ENCODE measurements at regions not wholly inside any gene's neighbourhood (a gene's known extent, or its start where the extent isn't known, plus 50 kb on each side); places are given as distances from the start of the nearest gene placed in this dataset.
A peak's percentile ranks its signal among the peaks of the same experiment; 100 is the strongest.

DNA sequence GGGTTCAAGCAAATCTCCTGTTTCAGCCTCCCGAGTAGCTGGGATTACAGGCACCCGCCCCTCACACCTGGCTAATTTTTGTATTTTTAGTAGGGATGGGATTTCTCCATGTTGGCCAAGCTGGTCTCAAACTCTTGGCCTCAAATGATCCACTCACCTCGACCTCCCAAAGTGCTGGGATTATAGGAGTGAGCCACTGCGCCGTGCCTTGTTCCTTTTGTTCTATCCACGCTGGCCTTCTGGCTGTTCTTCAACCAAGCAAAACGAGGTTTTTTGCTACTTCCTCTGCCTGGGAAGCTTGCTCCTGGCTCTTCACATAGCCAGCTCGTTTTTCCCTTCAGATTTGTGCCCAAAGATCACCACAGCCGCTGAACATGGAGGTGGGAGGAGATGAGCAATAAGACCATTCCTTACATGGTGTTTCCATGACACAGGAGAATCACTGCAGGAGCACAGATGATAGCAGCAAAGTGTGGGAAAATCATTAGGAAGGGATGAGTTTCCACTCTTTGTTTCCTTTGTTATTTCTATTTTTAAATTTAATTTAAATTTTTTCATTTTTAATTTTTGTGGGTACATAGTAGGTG lies 201.0 kb upstream of the ZNF217 start:
- peak overlapping the region; percentile 81 for H3K27ac ChIP-seq (ENCODE audit: low read depth, low read length)
- no peaks in the 10 kb centered on the region for H4K20me1 ChIP-seq (ENCODE audit: insufficient read depth, low read length)
- no peaks in the 10 kb centered on the region for H3K36me3 ChIP-seq (ENCODE audit: insufficient read depth, low read length)
- no peak overlapping the region for H3K4me3 ChIP-seq (ENCODE audit: insufficient read depth, low read length)
- peak overlapping the region; percentile 60 for H2AFZ ChIP-seq (ENCODE audit: low read length)
- TF ChIP-seq, protein P1, sequence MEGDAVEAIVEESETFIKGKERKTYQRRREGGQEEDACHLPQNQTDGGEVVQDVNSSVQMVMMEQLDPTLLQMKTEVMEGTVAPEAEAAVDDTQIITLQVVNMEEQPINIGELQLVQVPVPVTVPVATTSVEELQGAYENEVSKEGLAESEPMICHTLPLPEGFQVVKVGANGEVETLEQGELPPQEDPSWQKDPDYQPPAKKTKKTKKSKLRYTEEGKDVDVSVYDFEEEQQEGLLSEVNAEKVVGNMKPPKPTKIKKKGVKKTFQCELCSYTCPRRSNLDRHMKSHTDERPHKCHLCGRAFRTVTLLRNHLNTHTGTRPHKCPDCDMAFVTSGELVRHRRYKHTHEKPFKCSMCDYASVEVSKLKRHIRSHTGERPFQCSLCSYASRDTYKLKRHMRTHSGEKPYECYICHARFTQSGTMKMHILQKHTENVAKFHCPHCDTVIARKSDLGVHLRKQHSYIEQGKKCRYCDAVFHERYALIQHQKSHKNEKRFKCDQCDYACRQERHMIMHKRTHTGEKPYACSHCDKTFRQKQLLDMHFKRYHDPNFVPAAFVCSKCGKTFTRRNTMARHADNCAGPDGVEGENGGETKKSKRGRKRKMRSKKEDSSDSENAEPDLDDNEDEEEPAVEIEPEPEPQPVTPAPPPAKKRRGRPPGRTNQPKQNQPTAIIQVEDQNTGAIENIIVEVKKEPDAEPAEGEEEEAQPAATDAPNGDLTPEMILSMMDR (IDR thresholded peaks at IDR 0.05; ENCODE audit: extremely low read depth, low read depth, low read length) = no peak
- no peaks in the 10 kb centered on the region for H3K9me3 ChIP-seq (ENCODE audit: low read depth, low read length)
- H3K4me1 ChIP-seq (ENCODE audit: insufficient read depth, low read length) = peaks cover 26% of the 10 kb centered on the region
- no peaks in the 10 kb centered on the region for H3K79me2 ChIP-seq (ENCODE audit: insufficient read depth, low read length)
- H3K27me3 ChIP-seq (ENCODE audit: insufficient read depth, low read length) = no peaks in the 10 kb centered on the region
- H3K4me2 ChIP-seq (ENCODE audit: insufficient read depth, low read length) = no peak overlapping the region
- DNase-seq (ENCODE audit: insufficient read length, low spot score, missing footprints) = peak; percentile 83

DNA sequence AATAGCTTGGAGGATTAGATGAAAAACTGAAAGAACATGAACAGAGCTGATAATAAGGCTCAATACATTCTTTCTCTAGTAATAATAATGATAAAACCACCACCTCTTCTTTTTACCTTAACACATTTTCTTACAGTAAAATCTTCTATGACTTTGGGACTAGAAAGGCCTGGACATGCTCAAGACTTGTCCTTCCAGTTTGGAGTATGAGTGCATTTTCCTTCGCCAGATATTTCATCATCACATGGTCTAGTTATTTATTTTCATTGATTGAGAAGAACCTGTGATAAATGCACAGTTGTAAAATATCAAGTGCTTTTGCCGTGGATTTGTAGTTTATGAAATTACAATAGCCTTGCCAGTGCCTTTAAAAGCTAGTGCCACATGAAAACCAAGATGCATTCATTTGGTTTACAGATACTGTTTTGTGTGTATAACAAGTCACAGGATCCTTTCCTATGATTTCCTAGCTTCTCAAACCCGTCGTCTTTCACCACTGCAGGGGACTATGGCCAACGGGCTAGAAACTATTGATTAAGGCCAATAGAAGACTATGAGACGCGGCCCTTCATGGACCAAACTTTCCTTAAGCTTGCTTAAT lies 200.2 kb upstream of the ZNF217 start:
- no peaks in the 10 kb centered on the region for H3K79me2 ChIP-seq (ENCODE audit: insufficient read depth, low read length)
- H3K27me3 ChIP-seq (ENCODE audit: insufficient read depth, low read length) = no peaks in the 10 kb centered on the region
- peaks cover 27% of the 10 kb centered on the region for H3K4me1 ChIP-seq (ENCODE audit: insufficient read depth, low read length)
- no peaks in the 10 kb centered on the region for H3K9me3 ChIP-seq (ENCODE audit: low read depth, low read length)
- no peak overlapping the region for H2AFZ ChIP-seq (ENCODE audit: low read length)
- H3K27ac ChIP-seq (ENCODE audit: low read depth, low read length) = peak overlapping the region; percentile 81
- TF ChIP-seq, protein P1 (IDR thresholded peaks at IDR 0.05; ENCODE audit: extremely low read depth, low read depth, low read length) = no peak
- DNase-seq (ENCODE audit: insufficient read length, low spot score, missing footprints) = peak; percentile 69
- H3K4me3 ChIP-seq (ENCODE audit: insufficient read depth, low read length) = no peak overlapping the region
- H3K36me3 ChIP-seq (ENCODE audit: insufficient read depth, low read length) = no peaks in the 10 kb centered on the region
- H4K20me1 ChIP-seq (ENCODE audit: insufficient read depth, low read length) = no peaks in the 10 kb centered on the region
- no peak overlapping the region for H3K4me2 ChIP-seq (ENCODE audit: insufficient read depth, low read length)

DNA sequence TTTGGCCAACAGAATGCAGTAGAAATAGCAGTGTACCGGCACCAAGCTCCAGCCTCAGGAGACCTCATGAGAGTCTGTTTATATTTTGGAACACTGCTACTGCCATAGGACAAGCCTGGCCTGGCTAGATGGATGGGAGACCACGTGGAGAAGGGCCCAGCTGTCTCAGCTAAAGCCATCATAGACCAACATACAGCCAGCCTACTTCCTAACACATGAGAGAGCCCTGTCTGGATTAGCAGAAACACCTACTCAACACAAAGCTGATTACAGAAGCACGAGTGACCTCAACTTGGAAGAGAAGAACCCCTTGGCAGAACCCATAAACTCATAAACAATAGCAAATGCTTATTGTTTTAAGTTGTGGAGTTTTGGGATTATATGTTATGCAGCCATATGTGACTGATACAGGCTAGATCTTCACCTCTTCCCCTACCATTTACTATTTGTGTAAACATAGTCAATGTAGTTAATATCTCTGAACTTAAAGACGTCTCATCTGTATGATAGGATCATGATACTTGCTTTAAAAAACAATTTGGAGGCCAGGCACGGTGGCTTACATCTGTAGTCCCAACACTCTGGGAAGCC lies 199.4 kb upstream of the ZNF217 start:
- Histone ChIP-seq H2AFZ (ENCODE audit: low read length) (peak overlapping the region; percentile 28), H3K79me2 (ENCODE audit: insufficient read depth, low read length) (no peaks in the 10 kb centered on the region), H3K4me2 (ENCODE audit: insufficient read depth, low read length) (no peak overlapping the region), H3K4me1 (ENCODE audit: insufficient read depth, low read length) (peaks cover 27% of the 10 kb centered on the region), H3K9me3 (ENCODE audit: low read depth, low read length) (no peaks in the 10 kb centered on the region), H4K20me1 (ENCODE audit: insufficient read depth, low read length) (no peaks in the 10 kb centered on the region), H3K27me3 (ENCODE audit: insufficient read depth, low read length) (no peaks in the 10 kb centered on the region), H3K4me3 (ENCODE audit: insufficient read depth, low read length) (no peak overlapping the region), H3K27ac (ENCODE audit: low read depth, low read length) (no peak overlapping the region), H3K36me3 (ENCODE audit: insufficient read depth, low read length) (no peaks in the 10 kb centered on the region)
- no peak for DNase-seq (ENCODE audit: insufficient read length, low spot score, missing footprints)
- TF ChIP-seq, protein P1 (IDR thresholded peaks at IDR 0.05; ENCODE audit: extremely low read depth, low read depth, low read length) = no peak

DNA sequence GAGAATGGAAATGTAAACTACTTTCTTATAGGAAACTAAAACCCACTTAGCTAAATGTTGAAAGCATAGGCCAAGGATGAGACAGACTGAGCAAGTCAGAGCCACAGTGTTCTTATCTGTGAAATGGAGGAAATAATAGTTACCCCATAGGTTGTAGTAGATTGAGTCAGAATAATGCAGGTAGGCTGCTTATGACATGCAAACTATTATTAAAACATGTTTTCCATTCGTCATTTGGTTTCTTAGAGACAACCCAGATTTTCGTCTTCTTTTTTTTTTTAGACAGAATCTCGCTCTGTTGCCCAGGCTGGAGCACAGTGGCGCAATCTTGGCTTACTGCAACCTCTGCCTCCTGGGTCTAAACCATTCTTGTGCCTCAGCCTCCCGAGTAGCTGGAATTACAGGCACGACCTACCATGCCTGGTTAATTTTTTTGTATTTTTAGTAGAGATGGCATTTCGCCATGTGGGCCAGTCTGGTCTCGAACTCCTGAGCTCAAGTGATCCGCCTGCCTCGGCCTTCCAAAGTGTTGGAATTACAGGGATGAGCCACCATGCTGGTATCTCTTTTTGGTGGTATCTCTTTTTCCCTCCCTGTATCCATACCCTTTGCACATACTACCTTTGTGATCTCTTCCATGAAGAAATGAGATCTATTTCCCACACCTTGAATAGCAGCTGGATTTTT lies 196.5 kb upstream of the ZNF217 start:
- Histone ChIP-seq H3K79me2 (ENCODE audit: insufficient read depth, low read length) (no peaks in the 10 kb centered on the region), H3K4me3 (ENCODE audit: insufficient read depth, low read length) (no peak overlapping the region), H3K9me3 (ENCODE audit: low read depth, low read length) (no peaks in the 10 kb centered on the region), H4K20me1 (ENCODE audit: insufficient read depth, low read length) (no peaks in the 10 kb centered on the region), H3K27ac (ENCODE audit: low read depth, low read length) (peak overlapping the region; percentile 89), H2AFZ (ENCODE audit: low read length) (peak overlapping the region; percentile 38), H3K4me1 (ENCODE audit: insufficient read depth, low read length) (peaks cover 25% of the 10 kb centered on the region), H3K36me3 (ENCODE audit: insufficient read depth, low read length) (no peaks in the 10 kb centered on the region), H3K4me2 (ENCODE audit: insufficient read depth, low read length) (peak overlapping the region; percentile 47), H3K27me3 (ENCODE audit: insufficient read depth, low read length) (no peaks in the 10 kb centered on the region)
- DNase-seq (ENCODE audit: insufficient read length, low spot score, missing footprints) = no peak
- TF ChIP-seq, protein P1 (IDR thresholded peaks at IDR 0.05; ENCODE audit: extremely low read depth, low read depth, low read length) = no peak
